Activated CD8-positive, alpha-beta memory T cell treated with anti-CD3 and anti-CD28 coated beads, Interleukin-2, amount 50 U/mL, for 1 hour (primary cell): ENCODE measurements at regions not wholly inside any gene's neighbourhood (a gene's known extent, or its start where the extent isn't known, plus 50 kb on each side); places are given as distances from the start of the nearest gene placed in this dataset.

Experiments used
- DNase-seq: peaks from one replicate; pipeline ENCODE4 v3.0.0-alpha.2; 2020; ENCODE audit errors: extremely low read depth

DNA sequence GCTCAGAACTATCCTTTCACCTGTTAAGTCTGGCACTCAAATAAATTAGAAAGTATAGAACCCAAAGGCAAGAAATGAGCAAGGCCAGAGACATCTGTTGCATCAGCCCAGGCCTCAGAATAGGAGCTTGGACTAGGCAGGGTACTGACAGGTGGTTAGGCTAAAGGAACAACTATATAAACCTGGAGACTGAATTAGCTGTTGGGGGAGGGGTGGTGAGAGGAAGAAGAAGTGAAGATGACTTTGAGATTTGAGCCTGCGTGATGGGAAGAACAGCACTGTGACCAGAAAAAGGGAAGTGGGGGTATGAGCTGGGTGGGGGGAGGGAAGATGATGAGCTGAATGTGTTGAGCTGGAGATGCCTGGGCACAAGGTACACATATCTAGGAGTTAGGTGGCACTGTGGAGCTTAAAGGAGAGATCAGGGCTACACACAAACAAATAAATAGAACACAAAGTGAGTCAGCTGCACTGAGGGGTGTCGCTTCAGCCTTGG, 244.7 kb downstream of the PTEN start:
- DNase-seq: no peak

DNA sequence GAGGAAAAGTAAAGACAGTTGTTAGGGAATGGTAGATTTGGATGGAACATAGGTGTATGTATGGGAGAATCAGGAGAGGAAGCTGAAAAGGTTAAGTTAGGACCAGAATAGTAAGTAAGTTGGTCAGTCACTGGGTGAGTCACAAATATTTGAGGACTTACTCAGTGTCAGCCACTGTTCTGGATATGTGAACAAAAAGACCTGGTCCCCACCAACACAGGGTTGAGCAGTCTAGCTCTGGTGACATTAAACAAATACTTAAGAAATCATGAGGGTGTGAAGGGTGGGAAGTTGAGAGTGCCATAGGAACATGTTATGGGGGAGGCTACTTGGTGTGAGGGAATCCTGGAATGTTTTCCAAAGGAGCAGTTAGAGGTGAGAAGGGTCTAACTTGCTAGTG, 246.9 kb downstream of the PTEN start:
- no peak for DNase-seq

DNA sequence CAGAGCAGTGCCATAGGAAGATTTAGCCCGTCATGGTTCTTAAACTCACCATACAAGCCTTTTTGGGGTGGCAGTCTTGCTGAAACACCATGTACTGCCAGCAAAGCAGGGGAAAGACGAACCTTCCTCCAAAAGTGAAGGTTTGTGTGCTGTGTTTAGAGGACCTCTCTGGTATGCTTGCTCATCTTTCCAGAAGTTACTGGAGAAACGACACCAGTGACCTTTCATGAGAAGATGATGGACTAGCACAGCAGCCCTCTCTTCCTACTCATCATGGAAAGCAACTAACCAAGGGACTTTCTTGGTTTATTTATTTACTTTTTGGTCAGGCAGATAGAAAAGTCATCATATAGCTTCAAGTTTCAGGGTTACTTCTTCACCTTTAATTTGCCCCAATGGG, 247.4 kb downstream of the PTEN start:
- DNase-seq: no peak

DNA sequence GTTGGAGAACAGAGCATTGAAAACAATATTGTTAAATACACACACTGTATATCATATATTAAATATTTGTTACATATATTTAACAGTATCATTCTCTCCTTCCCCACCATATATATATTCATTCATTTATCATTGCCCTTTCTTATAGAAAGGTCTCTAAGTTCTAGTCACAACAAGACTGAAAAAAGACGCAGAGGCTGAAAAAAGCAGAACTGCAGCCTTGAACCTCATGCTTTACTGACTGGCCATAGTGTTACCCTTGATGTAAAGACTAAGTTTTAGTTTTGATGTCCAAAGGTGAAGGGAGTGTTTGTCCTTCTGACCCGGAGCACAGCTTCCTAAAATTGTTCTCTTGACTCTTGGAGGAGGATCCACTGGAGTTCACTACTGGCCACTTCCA, 247.9 kb downstream of the PTEN start:
- no peak for DNase-seq

DNA sequence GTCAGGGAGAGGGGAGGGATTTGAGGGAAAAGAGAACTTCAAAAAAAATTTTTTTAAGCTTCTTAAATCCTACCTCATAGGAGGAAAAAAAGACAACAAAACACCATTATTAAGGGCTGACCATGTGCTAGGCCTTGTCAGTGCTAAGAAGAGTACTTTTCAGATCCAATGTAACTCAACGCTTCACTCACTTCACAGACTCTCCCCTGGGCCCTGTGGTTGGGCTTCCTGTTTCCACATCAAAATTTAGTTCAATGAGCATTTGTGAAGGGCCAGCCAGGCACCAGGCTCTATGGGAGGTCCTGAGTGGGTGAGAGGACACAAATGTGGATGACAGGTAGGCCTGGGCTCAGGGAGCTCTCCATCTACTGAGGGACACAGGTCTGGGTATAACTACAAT, 249.8 kb downstream of the PTEN start:
- DNase-seq: no peak

DNA sequence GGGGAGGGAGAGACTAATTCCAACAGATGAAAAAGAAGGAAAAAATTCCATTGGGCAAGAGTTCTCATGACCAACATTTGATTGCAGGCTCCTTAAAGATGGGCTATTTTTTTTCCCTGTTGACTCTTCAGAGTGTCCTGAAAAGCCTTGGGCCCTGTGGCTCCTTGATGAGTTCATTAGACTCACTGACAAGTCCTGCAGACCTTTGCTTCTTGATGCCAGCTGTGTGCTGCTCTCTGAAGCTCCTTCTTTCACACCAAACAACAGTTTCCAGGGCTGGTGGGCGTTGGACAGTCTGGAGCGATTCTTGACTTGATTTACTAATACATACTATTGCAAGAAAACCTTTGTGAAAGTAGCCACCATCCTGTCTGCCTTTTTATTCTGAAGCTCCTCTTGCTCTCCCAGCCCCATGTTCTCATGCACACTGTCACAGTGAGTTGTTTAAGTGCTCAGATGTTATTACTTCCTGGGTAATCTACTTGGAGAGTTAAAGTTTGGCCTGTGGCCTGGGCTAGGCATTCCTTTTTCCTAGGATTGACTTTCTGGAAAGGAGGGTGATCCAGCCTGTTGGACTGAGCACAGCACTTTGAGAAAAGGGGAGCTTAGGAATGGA, 250.3 kb downstream of the PTEN start:
- no peak for DNase-seq

DNA sequence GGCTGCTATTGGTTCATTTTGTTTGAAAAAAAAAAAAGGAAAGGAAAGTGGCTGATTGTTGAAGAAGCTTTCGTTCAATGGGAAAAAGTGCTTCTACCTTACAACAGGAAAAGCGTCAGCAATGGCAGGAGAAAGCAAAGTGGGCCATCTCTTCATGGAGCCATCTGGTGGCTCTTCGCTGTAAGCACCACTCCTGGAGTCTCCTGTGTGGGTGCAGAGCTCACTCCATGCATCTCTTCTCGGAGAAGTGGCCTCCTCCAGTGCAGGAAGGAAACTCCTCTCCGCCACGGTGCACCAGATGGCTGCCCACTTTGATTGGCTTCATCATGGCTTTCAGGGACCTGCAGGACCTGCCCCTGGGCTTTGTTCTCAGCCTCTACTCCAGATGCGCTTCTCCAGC, 250.9 kb downstream of the PTEN start:
- no peak for DNase-seq

DNA sequence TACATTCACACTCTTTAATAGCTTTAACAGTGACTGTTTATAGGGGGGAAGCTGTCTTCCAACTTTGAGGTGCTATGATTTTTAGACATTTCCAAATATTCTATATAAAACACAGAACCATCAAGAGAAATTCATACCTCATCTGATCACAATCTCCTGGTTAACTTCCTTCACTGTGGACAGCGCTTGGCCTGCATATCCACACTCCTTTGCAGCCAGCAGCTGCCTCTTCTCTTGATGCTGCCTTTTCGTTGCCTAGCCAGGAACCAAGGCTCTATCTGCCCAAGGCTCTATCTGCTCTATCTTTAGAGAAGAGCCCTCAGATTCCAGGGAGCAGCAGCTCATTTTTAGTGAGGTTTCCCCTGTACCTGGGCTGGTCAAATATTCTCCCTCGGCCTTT, 252.0 kb downstream of the PTEN start:
- no peak for DNase-seq

DNA sequence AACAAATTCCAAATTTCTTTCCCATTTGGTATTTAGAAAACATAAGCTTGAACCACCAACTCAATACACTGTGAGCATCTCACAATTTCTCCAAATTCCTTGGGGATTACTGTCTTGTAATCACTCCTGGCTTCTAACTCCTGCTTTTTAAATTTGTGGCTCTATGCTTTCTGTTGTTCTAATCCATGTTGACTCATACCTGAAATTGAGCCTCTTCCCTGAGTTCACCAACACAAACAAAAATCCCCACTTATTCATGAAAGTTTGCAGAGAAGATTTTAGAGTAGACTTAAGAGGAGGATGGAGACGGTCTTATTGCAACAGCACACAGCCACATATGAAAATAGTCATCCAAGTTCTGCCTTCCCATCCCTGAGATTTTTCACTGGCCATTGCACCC, 252.5 kb downstream of the PTEN start:
- no peak for DNase-seq

DNA sequence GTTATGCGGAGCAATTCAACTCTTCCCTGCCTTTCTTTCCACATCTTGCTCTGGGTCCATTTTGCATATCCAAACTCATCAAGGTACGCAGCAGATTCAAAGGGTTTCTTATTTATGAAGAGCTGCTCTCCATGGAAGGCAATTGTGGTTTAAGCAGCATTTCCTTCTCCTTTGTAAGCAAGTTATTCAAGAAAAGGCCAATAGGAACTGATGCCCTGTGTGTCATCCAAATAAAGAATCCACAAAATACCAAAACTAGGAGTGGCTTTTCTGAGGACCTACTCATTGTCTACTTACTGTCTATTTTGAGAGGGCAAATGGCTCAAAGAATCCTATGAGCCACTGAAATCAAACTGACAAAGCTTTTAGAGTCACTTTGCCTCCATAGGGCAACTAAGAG, 253.1 kb downstream of the PTEN start:
- DNase-seq: no peak

DNA sequence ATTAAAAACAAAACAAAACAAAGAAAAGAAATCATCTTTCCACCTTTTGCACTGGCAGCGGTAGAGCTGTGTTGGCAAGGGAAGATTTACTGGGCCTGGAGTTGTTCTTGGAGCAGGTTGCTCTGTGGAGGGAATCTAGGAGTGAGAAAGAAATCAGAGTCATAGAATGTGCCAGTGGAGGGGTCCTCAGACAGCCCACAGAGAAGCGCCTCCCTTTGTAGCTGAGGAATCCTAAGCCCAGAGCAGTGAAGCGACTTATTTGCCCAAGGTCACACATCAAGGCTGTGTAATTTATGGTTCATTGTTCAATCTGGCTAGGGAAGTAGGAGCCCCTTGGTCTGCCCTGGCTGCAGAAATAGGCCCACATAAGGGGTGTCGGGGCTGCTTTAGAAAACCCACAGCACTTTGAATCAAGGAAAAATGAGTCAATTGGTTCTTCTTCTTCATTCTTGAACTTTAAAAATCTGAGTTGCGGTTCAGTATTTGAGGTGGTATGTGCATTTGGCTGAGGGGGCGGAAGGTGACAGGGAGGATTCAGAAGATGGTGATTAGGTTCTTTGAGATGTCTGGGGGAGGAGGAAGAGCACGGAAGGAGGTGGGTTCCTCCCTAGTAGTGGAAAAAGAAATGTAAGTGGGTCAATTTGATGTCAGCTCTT, 253.7 kb downstream of the PTEN start:
- no peak for DNase-seq

DNA sequence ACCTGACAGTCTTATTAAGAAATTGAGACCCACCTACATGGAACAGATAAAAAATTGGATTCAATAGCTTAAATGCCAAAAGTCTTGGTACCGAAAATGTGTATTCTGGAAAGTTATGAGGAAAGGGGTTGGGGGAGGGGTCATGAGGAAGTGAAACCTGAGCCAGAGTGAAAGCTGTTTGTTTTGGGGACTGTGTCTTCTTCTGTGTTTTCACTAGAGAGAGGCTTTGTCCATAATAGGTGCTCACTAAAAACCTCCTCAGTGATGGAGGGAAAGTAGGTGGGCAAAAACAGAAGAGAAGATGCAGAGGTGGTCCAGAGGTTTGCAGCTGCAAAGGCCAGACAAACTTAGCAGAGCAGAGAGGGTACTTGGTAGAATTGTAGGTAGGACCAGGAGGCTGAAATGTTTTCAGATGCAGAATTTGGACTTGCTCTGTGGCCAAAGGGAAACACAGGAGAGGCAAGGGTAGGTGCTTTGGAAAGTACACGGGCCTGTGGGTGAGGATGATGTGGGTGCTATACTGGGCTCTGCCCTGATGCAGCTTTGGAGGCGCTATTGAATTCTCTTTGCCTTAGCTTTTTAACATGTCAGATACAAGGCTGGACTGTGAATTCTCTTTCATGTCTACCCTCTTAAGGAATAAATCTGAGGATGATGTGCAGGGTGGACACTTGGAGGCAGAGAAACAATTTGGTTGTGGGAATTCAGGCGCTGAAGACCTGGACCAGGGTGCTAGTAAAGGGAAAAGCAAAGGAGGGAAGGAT, 254.6 kb downstream of the PTEN start:
- DNase-seq: no peak

DNA sequence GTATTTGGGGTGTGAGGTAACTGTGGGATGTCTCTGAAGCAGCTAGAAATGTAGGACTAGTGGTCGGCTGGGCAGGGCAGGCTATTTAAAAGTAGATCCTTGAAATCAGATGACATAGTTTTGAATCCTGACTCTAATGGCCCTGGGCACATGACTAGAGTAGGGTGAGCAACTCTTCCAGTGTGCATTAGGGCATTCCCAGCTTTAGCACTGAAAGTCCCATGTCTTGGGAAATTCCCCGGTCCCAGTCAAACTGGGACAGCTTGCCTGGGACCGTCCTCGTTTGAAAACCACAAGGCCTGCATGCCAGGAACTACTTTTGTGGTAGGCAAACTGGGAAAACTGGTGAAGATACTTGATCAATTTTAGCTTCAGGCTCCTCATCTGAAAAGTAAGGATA, 255.3 kb downstream of the PTEN start:
- DNase-seq: no peak

DNA sequence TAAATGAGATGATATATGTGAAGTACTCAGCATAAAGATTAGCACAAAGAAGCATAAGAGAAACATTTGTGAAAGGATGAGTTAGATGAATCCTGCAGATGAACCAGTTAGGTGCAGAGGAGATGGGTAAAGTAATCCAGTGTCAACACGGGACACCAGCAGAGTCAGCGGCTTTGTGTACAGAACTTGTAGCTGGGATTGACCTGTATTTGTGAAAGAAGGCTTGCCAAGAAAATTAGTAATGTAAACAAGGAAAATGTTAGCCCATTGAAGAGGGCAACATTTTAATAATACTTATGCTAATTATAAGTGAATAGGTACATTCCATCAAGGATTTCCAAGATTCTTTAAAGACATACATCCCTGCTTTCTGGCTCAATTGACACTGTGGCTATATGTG, 255.7 kb downstream of the PTEN start:
- no peak for DNase-seq

DNA sequence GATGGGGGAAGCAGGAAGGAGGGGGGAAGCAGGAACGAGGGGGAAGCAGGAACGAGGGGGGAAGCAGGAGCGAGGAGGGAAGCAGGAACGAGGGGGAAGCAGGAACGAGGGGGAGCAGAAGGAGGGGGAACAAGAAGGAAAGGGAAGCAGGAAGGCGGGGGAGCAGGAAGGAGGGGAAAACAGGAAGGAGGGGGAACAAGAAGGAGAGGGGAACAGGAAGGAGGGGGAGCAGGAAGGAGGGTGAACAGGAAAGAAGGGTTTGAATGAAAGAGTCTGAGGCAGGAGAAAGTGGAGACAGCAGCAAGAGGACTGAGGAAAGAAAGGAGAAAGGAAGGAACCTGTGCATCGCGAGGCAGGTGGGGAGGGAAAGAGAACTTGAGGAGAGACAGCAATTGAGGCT, 256.6 kb downstream of the PTEN start:
- DNase-seq: no peak

DNA sequence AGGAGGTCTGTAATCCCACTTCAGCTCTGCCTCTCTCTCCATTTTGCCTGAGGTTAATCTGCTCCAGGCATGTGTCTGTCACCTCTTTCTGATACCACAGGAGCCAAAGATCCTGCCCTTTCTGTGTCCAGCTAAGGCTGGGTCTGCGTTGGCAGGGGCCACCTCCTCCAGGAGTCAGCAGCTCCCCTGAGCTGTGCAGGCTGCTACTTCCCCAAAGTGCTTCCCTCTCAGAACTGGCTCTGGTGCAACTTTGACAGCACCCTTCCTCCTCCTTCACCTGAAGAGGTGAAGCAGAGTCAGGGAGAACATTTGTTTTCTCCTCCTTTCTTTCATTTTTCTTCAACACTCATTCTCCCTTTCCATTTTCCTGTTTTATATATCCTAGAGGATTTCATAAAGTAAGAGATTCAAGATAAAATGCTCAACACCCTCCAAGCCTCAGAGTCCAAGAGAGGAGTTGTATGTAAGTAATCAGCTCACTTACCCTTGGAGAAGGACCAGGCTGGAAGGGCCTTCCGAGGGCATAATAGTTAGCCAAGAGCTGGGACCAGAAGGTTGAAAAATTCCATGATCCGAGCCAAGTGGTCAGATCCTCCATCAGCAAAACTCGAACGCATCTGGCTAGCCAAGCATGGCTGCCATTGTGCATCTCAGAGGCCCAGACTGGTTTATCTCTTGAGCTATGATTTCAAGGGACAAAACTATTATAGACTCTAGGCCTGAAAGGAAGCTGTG, 257.3 kb downstream of the PTEN start:
- no peak for DNase-seq

DNA sequence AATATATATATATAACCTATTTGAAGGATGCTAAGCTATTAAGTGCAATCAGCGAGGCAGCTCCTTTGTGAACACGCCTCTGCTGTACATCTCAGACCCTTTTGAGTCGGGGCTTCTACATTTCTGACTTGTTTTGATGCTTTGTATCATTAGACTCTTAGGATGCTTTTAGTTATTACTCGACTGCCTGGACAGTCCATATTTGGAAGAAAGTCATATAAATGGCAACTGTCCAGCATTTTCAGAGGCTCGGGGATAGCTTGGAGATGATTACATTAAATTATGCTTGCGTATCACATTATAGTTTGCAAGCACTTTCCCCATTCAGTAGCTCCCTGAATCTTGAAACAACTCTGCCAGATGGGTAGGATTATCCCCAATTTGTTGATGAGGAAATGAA, 257.9 kb downstream of the PTEN start:
- DNase-seq: no peak

DNA sequence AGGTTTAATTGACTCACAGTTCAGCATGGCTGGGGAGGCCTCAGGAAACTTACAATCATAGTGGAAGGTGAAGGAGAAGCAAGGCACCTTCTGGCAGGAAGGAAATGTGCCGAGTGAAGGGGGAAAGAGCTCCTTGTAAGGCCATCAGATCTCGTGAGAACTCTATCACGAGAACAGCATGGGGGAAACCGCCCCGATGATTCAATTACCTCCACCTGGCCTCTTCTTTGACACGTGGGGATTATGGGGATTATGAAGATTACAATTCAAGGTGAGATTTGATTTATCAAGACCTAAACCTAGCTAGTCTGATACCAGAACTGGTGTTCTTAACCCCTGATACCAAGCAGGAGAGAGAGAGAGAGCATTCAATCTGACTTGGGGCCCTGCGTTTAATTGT, 258.7 kb downstream of the PTEN start:
- no peak for DNase-seq

DNA sequence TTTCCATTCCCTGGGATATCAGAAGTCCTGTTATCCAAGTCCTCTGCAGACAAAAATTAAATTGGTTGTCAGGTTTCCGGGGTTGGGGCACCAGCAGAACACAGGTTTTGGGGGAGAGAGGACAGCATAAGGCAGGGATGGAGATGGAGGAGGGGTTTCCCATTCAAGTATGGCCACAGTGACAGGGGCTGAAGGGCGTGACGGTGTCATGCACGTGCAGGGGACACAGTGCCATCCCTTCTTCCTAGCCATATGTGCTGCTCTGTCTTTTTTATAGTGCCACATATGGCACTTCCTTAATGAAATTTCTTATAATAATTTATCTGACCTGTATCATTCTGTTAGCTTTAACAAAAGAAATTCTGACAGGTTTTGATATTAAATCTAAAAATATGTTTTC, 259.2 kb downstream of the PTEN start:
- DNase-seq: no peak

DNA sequence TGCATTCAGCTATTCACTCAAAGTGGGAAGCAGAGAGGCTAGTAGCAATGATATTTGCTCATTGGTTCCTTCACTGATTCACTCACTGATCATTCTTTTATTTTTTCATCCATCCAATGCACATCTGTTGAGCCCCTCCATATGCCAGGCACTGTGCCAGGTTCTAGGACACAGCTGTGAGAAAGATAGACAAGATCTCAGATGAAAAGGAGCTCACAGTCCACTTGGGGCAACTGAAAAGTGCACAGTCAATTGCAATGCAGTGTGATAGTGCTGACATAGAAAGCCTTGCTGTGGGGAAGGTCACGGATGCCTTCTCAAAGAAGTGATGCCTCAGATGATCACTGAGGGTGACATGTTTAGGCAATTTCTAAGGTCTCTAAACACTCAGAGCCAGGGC, 262.3 kb downstream of the PTEN start:
- no peak for DNase-seq

DNA sequence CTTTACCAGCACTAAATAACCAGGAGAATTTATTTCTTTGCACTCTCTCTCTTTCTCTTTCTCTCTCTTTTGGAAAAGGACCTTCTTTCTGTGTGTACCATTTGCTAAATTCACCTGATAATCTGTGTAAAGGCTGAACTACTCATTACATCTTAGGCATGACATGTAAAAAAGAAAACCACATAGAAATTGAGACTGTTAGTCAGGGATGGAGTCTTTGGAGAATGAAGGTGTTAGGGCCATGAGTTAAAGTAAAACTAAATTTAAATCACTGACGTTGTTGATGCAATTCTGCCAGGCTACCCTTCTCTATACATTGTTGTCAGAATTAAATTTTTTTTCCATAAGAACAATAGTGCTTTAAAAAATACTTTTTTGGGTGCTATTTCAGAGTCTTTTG, 263.3 kb downstream of the PTEN start:
- no peak for DNase-seq

DNA sequence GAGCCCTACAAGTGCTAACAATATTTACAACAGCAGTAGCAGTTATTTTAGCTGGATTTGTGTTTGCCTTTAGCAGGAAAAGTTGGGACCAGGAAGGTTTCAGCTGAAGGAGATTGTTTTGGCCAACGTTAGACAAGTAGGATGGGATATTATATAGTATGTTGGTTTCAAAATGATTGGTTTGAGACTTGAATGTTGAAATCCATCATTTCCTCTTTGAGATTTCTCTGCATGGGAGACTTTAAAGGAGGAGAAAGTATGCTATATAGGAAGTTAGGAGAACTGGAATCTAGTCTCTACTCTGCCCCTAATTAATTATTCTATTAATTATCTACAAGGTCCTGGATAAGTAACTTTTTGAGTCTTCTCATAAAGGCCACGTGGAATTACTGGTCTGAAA, 263.8 kb downstream of the PTEN start:
- DNase-seq: no peak

DNA sequence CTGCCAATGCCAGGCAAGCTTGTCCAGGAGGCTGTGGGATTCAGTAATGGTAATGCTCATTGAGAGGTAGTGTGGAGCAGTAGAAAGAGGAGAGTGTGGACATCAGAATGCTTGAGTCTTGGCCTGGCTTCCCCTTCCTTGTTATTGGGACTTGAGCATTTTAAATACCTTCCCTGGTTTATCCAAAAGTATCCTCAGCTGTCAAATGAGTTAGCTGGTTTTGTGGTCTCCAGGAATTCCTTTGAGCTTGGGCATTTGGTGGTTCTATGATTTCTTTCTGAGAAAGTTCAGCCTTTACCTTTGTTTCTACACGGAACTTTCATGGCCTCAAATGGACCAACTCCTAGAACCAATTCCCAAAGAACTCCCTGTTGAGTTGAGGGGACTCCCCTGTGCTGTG, 264.3 kb downstream of the PTEN start:
- no peak for DNase-seq
